Thyroid gland (tissue), 4 donors: ENCODE measurements at regions not wholly inside any gene's neighbourhood (a gene's known extent, or its start where the extent isn't known, plus 50 kb on each side); places are given as distances from the start of the nearest gene placed in this dataset.
A peak's percentile ranks its signal among the peaks of the same experiment; 100 is the strongest.

Experiments used
- DNase-seq, 2 donors: peaks; one replicate each; pipeline ENCODE4 v3.0.0-alpha.2; 2019
- H3K27ac ChIP-seq, 3 donors: fragments of 200-600 bp; sonication (generic); 1 replicate in 2 of 3; 2 replicates in 1 of 3; pipeline ENCODE4 v1.5.1; 2016 to 2019; ENCODE audit warnings: mild to moderate bottlenecking in 1 of 3, moderate library complexity in 1 of 3
- H3K27me3 ChIP-seq: fragments of 200-600 bp; sonication (generic); one replicate; pipeline ENCODE4 v1.5.1; 2019
- H3K36me3 ChIP-seq, 2 donors: fragments of 200-600 bp; sonication (generic); one replicate each; pipeline ENCODE4 v1.5.1; 2016 to 2019
- H3K4me1 ChIP-seq, 2 donors: fragments of 200-600 bp; sonication (generic); one replicate each; pipeline ENCODE4 v1.5.1; 2017 to 2019
- H3K4me3 ChIP-seq, 3 donors: fragments of 200-600 bp; sonication (generic); replicated peaks in 1 of 3; 1 replicate in 2 of 3; 2 replicates in 1 of 3; pipeline ENCODE4 v1.5.1; 2016; ENCODE audit warnings: mild to moderate bottlenecking in 1 of 3
- H3K9me3 ChIP-seq: fragments of 200-600 bp; sonication (generic); one replicate; pipeline ENCODE4 v1.5.1; 2017
- CTCF ChIP-seq, 6 experiments: fragments of 200-600 bp in 3 of 6; fragments of 450-650 bp in 3 of 6; sonication (generic) in 3 of 6; IDR thresholded peaks; one replicate each; pipeline ENCODE4 v1.5.1; 2016 to 2019; ENCODE audit warnings: antibody characterized with exemption in 6 of 6, mild to moderate bottlenecking in 2 of 6, inconsistent platforms in 1 of 6, moderate library complexity in 1 of 6
- POLR2A ChIP-seq, 2 donors: fragments of 450-650 bp; IDR thresholded peaks; one replicate each; pipeline ENCODE4 v1.6.1; 2017; ENCODE audit warnings: antibody characterized with exemption in 2 of 2, mild to moderate bottlenecking in 2 of 2, moderate library complexity in 1 of 2
- WGBS, 2 donors: methylation state at CpG; one replicate each; pipeline ENCODE4 v1.1.5; 2017; 5-methylcytosine and 5-hydroxymethylcytosine counted together
- intact Hi-C: fragments of 100-400 bp; cut with DNase I; formaldehyde crosslinking; loops from one replicate; pipeline ENCODE4 v1.15.1; 2023

DNA sequence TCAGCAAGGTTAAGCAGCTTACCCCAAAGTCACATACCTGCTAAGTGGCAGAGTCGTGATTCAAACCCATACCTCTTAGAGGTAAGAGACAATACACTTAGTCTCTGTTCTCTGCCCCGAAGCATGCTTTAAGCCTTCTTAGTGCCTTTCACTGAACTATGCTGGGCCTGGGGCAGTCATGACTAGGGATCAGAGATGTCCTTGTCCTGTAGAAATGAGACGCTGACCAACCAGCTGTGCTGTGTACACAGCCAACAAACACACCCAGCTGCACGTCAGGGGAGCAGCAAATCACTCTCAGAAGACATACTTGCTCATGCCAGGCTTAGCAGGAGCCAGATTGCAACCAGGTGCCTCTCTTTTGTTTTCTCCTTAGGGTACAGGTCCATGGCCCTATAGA lies 255.7 kb downstream of the BUD13 start:
- Histone ChIP-seq H3K27ac (no peak overlapping the region), H3K36me3 (no peaks in the 10 kb centered on the region), H3K4me3 (no peak overlapping the region), H3K27me3 (no peaks in the 10 kb centered on the region), H3K9me3 (no peaks in the 10 kb centered on the region), H3K4me1 (peaks cover 0 to 24% of the 10 kb centered on the region in 2 donors)
- intact Hi-C loops: no loop called here
- TF ChIP-seq CTCF (IDR thresholded peaks at IDR 0.05) (no peak), POLR2A (IDR thresholded peaks at IDR 0.05) (no peak)
- WGBS, 2 donors: 42 to 48% methylated on average over 4 of the region's 4 CpGs
- DNase-seq: no peak

DNA sequence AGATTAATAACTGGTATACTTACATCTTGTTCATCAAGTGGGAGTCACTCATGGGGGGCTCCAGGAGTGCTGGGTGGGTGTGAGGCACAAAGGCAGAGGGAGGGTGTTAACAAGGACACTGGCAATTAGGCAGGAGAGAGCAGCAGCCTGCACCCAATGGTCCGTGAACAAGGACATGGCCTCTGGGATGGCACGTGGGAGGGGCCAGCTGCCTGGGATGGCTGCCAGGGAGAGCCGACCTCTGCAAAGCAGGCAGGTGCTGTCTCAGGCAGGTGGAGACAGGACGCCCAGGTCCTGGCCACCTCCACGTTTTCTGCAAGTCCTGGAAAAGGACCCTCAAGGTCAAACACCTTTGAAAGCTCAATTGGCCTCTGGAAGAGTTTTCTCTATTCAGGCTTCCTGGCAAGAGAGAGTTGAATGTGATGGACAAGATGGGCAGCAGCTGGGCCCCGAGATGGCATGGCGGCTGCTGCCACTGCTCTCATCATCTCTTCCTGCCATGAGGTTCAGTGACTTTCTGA lies 257.1 kb downstream of the BUD13 start:
- no peak for TF ChIP-seq POLR2A (IDR thresholded peaks at IDR 0.05)
- no peak for TF ChIP-seq CTCF (IDR thresholded peaks at IDR 0.05)
- Histone ChIP-seq H3K27me3 (no peaks in the 10 kb centered on the region), H3K4me1 (peaks cover 0 to 32% of the 10 kb centered on the region in 2 donors), H3K4me3 (no peak overlapping the region), H3K36me3 (no peaks in the 10 kb centered on the region), H3K27ac (no peak overlapping the region), H3K9me3 (no peaks in the 10 kb centered on the region)
- peak; percentile 77 to 84 for DNase-seq
- 32 to 33% methylated on average over 7 of the region's 7 CpGs for WGBS, 2 donors
- intact Hi-C loops: no loop called here

- Histone ChIP-seq H3K27me3 (no peaks in the 10 kb centered on the region), H3K4me3 (no peak overlapping the region), H3K9me3 (no peaks in the 10 kb centered on the region), H3K4me1 (peaks cover 0 to 32% of the 10 kb centered on the region in 2 donors), H3K27ac (no peak overlapping the region), H3K36me3 (no peaks in the 10 kb centered on the region)
- TF ChIP-seq CTCF (IDR thresholded peaks at IDR 0.05): peak in 1 of 6 experiments; percentile 27
- TF ChIP-seq POLR2A (IDR thresholded peaks at IDR 0.05): no peak
- 59% methylated on average over 8 of the region's 8 CpGs for WGBS, 2 donors
- intact Hi-C loops: no loop called here
- DNase-seq: peak; percentile 19 to 26
These were observed 258.9 kb downstream of the BUD13 start for GRCh38 chr11:116513894-116514293.

- no peak for DNase-seq
- TF ChIP-seq CTCF (IDR thresholded peaks at IDR 0.05): no peak
- TF ChIP-seq POLR2A (IDR thresholded peaks at IDR 0.05): no peak
- no peaks in the 10 kb centered on the region for H3K9me3 ChIP-seq
- no peaks in the 10 kb centered on the region for H3K36me3 ChIP-seq
- H3K27me3 ChIP-seq: no peaks in the 10 kb centered on the region
- H3K4me3 ChIP-seq: no peak overlapping the region
- intact Hi-C loops: no loop called here
- no peak overlapping the region for H3K27ac ChIP-seq
- WGBS, 2 donors: 67 to 70% methylated on average over 8 of the region's 8 CpGs
- peaks cover 0 to 32% of the 10 kb centered on the region in 2 donors for H3K4me1 ChIP-seq
These were observed 259.4 kb downstream of the BUD13 start for GRCh38 chr11:116513278-116513823.

DNA sequence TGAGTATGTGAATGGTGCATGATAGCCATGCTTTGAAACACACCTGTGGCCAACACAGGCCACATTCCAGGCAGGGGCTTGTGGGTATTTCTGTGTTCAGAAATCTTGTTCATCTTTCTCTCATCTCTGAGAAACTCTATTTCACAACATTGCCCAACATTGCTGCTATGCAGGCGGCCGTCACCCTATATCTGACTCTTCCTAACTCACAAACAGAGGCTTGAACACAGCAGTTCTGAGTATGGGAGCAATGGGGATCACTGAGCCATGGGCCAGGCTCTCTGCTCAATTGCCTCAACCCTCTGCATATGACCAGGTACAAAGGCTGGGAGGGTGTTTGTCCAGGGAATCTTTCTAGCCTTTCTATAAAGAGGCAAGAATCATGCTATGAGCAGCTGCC lies 259.9 kb downstream of the BUD13 start:
- 100% methylated on average over 2 of the region's 2 CpGs for WGBS, 2 donors
- Histone ChIP-seq H3K27ac (no peak overlapping the region), H3K4me1 (peaks cover 0 to 32% of the 10 kb centered on the region in 2 donors), H3K36me3 (no peaks in the 10 kb centered on the region), H3K27me3 (no peaks in the 10 kb centered on the region), H3K9me3 (no peaks in the 10 kb centered on the region), H3K4me3 (no peak overlapping the region)
- TF ChIP-seq POLR2A (IDR thresholded peaks at IDR 0.05) (no peak), CTCF (IDR thresholded peaks at IDR 0.05) (no peak)
- intact Hi-C loops: no loop called here
- DNase-seq: no peak
